ENCODE measurements at regions not wholly inside any gene's neighbourhood (a gene's known extent, or its start where the extent isn't known, plus 50 kb on each side); places are given as distances from the start of the nearest gene placed in this dataset.
"Not testable (repeated sequence)": the region's sequence is repeated elsewhere in the genome, so short reads cannot be mapped to it uniquely, and the experiment has no call there.

DNA sequence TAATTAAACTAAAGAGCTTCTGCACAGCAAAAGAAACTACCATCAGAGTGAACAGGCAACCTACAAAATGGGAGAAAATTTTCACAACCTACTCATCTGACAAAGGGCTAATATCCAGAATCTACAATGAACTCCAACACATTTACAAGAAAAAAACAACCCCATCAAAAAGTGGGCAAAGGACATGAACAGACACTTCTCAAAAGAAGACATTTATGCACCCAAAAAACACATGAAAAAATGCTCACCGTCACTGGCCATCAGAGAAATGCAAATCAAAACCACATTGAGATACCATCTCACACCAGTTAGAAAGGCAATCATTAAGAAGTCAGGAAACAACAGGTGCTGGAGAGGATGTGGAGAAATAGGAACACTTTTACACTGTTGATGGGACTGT lies 247.6 kb downstream of the FZD1 start:
- not testable (repeated sequence) for TF ChIP-seq POLR2A, EP300, POLR2AphosphoS5 (IDR thresholded peaks at IDR 0.05)
- TF ChIP-seq, protein P1, sequence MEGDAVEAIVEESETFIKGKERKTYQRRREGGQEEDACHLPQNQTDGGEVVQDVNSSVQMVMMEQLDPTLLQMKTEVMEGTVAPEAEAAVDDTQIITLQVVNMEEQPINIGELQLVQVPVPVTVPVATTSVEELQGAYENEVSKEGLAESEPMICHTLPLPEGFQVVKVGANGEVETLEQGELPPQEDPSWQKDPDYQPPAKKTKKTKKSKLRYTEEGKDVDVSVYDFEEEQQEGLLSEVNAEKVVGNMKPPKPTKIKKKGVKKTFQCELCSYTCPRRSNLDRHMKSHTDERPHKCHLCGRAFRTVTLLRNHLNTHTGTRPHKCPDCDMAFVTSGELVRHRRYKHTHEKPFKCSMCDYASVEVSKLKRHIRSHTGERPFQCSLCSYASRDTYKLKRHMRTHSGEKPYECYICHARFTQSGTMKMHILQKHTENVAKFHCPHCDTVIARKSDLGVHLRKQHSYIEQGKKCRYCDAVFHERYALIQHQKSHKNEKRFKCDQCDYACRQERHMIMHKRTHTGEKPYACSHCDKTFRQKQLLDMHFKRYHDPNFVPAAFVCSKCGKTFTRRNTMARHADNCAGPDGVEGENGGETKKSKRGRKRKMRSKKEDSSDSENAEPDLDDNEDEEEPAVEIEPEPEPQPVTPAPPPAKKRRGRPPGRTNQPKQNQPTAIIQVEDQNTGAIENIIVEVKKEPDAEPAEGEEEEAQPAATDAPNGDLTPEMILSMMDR (IDR thresholded peaks at IDR 0.05), result not testable (repeated sequence)

Data from stomach (tissue), 4 donors.